Activated CD4-positive, alpha-beta T cell treated with anti-CD3 and anti-CD28 coated beads for 24 hours (primary cell): ENCODE measurements at regions not wholly inside any gene's neighbourhood (a gene's known extent, or its start where the extent isn't known, plus 50 kb on each side); places are given as distances from the start of the nearest gene placed in this dataset.
"Not testable (repeated sequence)": the region's sequence is repeated elsewhere in the genome, so short reads cannot be mapped to it uniquely, and the experiment has no call there.

Experiments
- DNase-seq, 2 donors: peaks; one replicate each; pipeline ENCODE4 v3.0.0-alpha.2; 2020; ENCODE audit warnings: low read depth in 2 of 2

DNA sequence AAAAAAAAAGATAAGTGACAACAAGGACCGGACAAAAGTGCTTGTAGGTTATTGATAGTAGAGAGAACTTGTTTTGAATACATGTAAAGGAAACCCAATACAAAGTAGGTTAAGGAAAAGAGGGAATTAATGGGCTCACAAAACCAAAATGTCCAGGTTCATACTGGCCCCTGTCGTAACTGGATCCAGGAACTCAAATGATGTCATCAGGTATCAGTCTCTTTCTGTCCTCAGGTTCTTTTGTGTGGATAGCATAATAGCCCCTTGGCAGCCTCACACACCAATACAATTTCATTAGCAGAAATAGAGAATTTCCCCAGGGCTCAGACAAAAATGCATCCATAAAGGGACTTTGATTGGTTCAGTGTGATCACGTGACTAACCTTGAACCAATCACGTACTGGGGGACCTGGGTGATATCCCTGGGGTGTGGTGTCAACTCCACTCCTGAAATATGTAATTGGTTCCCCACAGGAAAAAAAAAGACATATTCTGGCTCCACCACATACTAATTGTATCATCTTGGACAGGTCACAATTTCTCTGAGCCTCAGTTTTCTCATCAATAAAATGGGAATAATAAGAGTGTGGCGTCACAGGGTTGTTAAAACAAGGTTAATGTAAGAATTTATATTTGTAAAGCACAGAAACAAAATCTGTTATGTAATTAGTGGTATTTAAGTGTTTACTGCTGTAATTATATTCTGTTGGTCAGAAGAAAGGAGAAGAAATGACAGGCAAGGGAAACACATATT lies 174.8 kb downstream of the PDGFRA start:
- DNase-seq = no peak

DNA sequence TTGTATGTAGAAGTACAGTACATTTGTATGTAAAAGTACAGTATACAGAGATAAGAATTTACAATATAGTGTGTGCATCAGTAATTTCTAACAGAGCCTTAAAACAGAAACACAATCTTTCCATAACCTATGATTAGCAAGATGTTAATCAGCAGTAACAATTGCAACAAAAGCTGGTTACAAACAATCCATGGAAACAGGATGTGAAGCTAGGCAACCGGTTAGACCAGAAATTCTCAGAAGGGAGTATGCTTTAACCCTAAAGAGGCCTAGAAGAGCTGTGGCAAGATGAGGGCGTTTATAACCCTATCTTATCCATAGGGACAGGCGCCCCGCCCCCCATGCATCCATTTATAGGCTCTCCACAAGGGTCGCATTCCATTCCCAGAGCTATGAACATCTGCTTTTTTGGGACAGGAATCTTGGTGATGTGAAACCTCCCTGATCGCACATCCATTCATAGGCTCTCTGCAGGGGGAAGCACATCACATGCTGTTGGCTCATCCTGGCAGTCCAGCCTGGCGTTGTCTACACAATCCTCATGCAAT lies 180.3 kb downstream of the PDGFRA start:
- not testable (repeated sequence) for DNase-seq

DNA sequence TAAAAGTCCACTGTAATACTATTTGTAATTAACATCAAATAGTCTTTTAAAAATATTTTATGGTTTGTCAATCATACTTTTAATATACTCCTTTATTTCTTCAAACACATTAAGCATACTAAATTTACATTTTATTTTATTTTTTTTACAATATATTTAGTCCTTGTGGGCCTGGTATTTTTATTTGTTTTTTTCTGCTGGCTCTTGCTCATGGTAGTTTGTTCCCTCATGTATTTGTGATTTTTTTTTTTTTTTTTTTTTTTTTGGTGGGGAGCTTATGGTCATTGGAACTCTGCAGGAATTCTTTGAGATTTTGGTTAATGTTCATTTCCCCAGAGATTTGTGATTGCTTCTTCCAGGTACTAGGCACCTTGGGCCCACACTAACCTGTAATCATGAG lies 185.5 kb downstream of the PDGFRA start:
- no peak for DNase-seq

DNA sequence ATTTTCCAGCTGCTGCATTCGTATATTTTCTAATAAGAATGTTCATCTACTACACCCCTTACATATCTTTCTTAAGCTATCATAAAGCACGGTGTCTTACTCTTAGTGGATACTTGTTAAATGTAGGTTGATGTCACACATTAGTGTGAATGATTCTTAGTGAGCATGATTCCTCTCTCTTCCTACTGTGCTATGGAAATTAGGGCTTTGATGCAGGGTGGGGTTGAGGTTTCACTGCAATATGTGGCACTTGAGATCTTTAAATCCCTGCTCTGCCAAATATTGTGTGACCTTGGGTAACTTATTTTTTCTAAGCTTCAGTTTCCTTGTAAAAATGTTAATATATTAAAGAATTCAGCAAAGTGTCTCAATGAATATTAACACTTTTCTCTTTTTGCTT lies 188.4 kb downstream of the PDGFRA start:
- DNase-seq = no peak

DNA sequence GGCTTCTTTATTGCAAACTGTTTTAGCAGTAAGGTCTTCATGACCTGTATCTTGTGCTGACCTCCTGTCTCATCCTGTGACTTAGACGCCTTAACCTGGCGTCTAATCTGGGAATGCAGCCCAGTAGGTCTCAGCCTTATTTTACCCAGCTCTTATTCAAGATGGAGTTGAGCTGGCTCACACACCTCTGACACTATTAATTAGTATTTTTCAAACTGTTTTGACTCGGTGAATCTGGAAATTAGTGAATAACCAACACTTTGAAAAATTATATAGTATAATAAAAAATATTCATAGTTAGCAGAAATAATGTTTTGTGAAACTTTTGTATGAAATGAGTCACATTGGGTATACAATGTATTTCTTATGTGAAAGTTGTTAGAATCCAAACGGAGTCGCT lies 189.4 kb downstream of the PDGFRA start:
- DNase-seq = no peak

DNA sequence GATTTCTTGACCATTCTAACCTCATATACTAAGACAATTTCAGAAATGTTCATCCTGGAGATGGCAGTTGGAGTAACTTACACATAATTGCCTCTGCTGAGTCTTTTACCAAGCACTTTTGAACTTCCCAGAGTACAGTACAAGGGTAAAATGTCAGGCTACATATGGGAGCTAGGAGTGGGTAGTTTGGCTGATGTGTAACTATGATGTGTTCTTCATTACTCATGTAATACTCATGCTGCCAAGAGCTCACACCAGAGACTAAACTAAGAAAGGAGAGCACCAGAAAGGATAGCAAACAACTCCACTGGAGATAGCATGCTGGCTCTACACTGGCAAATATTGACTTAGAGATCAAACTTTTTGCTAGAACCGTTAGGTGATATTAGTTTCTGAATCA lies 194.0 kb downstream of the PDGFRA start:
- no peak for DNase-seq

DNA sequence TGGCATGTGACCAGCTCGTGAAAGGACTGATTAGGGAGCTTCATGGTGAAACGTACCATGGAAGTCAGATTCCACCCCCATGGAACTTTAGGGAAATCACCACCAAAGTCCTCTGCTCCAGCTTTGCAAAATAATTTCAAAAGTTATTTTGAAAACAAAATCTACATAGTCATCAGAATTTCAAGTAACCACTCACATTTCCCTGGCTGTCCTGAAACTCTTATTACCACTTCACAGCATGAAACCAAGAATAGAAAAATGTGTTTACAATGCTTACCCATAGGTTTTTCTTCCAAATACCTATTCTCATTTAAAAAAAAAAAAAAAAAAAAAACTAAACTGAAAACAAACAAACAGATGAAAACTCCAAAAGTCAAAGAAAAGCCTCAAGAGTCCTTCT lies 198.7 kb downstream of the PDGFRA start:
- no peak for DNase-seq

DNA sequence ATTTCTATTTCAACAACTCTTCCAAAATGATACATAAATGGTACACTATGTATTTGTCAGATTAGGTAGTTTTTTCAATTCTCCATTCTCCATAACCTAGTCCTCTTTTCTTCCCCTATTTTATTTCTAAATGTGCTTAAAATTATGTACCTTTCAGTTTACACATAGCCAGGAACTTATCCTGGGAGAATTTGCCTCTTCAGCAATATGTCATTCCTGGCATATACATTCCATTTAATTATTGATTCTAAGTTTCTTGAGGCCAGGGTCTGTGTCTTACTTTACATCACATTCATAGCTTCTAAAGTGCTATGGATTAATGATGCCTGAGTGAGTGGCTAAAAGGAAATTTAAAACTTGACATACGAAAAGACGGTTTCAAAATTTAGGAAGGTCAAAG lies 199.8 kb downstream of the PDGFRA start:
- DNase-seq = no peak

DNA sequence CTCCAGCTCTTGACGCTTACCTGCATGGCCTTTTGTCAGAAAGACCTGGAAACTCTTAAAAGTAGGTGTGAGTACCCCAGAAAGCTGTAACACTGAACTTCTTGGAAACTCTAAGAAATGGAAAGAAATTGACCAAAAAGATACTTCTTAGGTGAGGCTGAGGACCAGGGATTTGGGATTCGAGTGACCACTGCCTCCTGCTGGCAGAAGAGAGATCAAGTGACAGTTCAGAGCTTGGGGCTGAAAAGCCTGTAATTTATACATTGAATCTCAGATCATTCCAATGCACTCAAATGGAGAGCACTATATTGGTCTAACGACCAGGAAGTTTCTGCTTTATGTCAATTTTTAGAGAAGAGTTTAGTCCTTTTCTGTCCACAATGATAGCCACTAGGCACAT lies 204.6 kb downstream of the PDGFRA start:
- DNase-seq = no peak

DNA sequence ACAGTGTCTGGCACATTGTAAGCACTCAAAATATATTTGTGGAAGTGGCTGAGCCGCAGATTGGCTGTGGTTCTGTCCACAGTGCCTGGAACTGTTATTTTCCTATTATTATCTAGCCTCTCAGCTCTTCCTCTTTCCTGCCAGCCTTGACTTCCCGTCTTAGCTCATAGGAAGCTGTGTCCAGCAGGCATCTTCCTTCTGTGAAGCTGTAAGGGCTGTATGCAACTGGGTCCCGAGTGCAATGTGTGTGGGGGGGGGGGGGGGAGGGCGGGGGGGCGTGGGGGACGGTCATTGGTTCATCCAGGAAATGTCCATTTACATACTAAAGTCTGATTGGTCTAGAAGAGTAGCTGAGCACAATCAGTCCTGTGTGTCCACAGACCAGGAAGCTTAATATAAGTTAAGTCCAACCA lies 210.7 kb downstream of the PDGFRA start:
- DNase-seq = no peak

DNA sequence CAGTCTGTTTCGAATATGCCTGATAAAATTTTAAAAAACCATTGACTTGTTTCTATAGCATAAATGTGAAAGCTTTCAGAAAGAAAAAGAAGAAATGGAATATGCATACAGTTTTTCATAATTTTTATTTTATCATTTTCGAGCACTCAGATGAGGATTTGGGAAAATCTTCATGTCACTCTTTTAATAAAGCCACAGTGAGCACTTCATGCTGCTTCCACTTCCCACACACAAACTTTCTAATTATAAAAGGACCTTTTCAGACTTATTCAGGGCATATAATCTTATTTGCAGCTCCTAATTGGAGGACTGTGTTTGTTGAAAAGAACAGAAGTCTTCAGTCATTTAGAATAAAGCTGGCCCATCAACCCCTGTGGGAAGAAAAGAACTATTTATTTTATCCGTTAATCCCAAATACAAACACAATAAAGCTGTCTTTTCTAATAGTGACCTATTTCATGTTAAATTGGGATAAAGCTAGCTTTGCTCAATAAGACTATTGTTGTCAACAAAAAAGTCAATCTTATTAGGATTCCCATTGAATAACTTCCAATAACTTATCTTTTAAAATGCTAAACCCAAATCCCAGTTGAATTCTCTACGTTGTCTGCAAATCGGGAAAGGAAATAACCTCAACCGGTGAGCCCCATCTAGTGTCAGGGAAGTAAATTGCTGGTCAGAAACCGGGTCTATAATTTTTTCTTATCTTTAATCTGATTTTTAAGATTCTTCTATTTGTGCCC lies 211.5 kb downstream of the PDGFRA start:
- no peak for DNase-seq

DNA sequence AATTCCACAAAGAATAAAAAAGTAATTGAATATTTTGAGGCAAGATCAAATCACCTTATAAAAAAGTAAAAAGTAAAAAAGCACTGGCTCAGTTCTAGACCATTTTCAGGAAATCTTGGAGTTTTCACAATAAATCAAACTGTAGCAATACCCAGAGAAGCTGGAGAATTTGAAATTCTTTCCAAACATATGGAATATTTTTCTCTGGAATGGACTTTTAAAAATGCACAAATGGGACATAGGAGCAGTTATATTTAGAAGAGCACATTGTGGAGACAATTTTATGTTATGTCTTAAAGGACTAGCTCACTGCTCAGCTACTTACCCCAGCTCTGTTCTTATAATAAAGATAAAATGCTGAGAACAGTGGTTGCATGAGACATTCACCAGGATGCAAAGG lies 211.9 kb upstream of the KIT start:
- DNase-seq = no peak

DNA sequence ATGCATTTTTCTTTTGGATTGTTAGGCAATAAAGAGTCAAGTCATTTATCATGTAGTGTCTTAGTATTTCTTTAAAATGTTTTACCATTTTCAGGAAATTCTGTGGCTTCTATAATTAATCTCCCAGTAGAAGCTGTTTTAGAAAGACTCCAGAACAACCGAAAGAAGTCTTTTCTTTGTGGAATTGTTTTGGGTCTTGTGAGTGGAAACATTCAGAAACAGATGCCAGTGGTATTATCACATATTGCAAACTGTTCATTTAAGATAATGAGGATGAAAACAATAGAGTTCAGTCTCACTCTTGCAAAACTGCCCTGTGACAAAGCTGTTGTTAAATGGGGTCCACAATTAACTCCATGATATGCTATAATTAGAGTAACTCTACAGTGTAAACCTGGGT lies 211.2 kb upstream of the KIT start:
- DNase-seq = no peak

DNA sequence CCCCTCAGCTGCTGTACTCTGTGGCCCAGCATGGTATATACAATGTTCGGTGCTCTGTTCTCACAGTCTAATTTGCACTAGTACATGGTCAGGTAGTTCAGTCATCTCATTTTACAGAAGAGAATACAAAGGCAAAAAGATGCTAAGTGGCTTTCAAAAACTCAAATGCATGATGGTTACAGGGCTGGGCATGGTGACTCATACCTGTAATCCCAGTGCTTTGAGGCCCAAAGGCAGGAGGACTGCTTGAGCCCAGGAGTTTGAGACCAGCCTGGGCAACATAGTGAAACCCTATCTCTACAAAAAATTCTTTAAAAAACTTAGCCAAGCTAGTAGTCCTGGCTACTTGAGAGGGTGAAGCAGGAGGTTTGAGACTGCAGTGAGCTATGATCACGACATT lies 210.5 kb upstream of the KIT start:
- DNase-seq = no peak

DNA sequence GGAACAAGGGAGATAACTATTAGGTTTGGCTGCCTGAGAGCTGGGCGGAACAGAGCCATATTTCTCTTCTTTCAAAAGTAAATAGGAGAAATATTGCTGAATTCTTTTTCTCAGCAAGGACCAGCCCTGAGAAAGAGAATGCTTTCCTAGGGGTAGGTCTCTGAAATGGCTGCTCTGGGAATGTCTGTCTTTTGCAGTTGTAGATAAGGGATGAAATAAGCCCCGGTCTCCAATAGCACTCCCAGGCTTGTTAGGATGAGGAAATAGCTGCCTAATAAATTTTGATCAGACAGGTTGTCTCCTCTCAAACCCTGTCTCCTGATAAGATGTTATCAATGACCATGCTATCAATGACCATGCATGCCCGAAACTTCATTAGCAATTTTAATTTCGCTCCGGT lies 207.8 kb upstream of the KIT start:
- DNase-seq = no peak

DNA sequence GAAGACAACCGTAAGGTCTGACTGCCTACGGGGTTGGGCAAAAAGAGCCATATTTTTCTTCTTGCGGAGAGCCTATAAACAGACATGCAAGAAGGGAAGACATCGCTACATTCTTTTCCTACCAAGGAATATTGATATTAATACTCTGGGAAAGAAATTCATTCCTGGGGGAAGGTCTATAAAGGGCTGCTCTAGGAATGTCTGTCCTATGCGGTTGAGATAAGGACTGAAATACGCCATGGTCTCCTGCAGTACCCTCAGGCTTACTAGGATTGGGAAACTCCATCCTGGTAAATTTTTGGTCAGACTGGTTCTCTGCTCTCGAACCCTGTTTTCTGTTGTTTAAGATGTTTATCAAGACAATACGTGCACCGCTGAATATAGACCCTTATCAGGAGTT lies 190.8 kb upstream of the KIT start:
- DNase-seq = not testable (repeated sequence)

DNA sequence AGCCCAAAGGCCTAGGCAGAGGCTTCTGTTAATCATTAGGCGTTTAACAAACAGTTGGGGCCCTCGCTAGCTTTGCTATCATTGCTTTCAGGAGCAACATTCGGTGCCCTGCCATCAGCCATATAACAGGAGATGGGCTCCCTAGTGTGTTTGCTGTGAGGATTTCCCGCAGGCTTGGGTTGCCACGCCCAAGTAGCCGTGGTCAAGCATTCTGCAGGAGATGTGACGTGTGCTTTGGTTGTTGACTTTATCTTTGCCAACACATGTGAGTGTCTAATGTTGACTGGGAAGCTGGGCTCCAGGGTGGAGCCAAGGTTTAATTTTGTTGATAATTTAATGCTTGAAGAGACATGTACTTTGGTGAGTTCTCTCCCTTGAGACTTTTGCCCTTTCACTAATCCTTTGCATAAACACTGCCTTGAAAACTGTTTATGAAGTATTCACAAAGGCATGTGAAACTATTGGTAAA lies 184.6 kb upstream of the KIT start:
- DNase-seq = no peak

DNA sequence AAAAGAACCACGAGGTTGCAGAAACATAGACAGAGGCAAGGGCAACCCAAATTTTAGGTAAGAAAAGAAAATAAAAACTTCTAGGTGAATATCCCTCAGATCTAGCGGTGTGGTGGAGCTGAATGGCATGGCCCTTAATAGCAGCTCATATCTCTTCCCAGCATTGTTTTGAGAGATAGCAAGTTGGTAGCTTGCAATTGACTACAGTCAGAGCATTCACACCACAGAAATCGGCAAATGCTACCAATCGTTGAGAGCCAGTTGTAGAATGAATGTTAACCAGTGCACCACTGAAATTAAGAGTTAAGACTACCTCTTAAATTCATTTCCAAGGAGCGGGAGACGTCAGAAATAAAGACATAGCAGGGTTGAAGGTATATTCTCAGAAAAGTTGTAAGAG lies 184.0 kb upstream of the KIT start:
- no peak for DNase-seq

DNA sequence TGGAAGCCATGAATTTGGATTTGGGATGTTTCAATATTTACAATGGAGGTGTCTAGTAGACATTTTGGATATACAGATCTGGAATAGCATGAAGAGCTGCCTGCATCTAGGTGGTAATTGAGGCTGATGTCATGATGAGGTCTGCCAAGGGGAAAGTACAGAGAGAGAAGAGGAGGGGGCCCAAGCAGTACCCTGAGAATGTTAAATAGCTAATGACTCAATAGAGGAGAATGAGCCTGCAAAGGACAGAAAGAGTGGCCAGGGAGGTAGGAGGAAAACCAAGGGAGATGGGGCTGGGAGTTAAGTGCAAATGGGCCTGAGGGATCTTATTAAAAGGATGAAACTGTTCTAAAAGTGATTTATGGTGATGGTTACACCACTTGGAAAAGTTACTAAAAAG lies 182.2 kb upstream of the KIT start:
- no peak for DNase-seq

DNA sequence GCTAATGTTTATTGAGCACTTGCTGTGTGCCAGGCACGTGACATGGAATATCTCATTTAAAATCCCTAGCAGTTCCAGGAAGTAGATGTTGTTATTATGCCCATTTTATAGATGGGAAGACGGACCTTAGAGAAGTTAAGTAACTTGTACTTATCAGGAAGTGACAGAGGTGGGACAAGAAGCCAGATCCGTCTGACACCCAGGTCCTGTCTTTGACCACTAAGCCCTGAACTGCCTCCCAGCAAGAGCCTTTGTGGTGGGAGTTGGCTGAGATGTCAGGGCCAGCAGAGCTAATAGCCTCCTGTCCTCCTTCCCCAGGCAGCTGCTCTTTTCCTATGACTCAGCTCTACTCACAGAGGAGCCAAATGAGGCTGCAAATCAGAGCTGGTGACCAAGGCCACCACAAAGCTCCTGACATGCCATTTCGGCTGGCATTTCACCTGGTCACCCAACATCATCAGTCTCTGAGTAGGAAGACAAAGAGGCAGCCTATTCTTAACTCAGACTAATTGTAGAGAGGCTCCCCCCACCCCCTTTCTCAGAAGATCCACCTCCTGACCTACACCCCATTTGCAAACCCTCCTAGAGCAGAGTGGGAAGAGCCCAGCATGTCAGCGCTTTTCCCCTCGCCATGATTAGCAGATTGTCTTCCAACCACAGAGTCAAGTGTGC lies 175.1 kb upstream of the KIT start:
- DNase-seq = no peak

DNA sequence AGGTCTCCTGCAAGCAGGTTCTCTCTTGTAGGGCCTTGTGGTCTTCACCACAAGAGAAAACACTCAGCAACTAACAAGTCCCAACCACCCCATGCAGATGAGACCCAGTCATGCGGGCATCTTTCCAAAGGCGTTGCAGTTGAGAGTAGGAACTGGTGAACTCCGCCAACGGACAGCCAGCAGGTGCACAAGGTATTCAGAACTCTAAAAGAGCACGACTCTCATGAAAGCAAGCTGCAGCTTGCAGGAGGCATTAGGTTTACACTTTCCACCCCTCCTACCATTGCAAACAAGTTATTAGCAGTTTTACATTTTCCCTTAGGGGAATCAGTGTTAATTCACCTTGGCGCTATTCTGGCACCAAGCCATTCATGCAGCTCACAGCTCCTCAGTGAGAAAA lies 173.4 kb upstream of the KIT start:
- no peak for DNase-seq

DNA sequence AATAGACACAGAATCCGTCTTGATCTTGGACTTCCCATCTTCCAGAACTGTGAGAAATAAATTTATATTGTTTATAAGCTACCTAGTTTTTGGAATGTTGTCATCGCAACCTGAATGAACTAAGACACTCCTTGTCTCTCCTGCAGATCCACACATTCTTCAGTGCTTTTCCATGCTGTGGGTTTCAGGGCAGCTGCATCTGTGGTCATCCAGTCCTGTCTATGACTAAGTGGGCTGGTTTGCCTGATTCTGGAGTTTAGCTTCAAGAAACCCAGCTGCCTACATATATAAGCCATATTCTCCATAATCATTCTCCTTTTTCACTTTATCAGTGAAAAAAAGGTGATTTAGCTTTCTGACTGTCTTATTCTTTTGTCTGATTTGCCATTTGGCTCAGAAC lies 170.3 kb upstream of the KIT start:
- DNase-seq = no peak

DNA sequence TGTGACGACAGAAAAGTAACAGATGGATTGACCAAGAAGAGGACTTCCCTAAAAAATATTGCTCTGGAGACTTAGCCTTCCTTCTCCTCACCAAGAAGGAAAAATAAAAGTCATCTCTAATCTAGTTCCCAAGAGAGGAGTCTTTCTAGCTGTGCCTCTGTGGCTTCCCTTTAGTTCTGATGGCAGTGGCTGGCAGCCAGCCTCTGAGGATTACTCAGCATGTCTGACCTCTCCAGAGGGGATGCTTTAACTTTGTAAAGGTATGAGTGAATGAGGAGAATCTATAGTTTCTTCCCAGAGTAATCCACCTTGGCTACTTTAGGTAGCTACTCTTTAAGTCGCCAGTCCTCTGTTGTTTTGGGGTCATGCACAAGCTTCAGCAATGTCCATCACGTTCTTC lies 163.9 kb upstream of the KIT start:
- DNase-seq = no peak
